ENCODE measurements at regions not wholly inside any gene's neighbourhood (a gene's known extent, or its start where the extent isn't known, plus 50 kb on each side); places are given as distances from the start of the nearest gene placed in this dataset.

DNA sequence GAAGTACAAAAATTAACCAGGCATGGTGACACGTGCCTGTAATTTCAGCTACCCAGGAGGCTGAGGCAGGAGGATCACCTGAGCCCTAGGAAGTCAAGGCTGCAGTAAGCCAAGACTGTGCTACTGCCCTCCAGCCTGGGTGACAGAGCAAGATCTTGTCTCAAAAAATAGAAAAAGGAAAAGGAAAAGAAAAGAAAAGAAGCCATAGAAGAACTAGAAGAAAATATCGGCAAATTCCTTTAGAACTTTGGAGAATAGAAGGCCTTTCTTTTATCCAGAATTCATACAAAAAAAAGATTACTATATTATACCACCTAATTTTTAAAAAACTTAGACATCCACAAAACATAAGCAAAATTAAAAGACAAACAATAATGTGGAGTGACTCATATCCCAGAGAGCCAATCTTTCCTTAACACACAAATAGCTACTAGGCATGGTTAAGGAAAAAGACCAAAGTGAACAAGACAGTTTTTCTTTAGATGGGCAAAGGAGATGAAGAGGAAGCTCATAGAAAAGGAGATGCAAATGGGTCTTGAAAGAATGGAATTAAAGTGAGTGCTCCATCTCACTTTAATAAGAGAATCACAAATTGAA lies 251.1 kb upstream of the IRF2BP2 start:
- Histone ChIP-seq H3K23me2 (ENCODE audit: insufficient read length, low read depth, low read length, poor library complexity, severe bottlenecking) (no peaks in the 10 kb centered on the region), H2BK12ac (ENCODE audit: insufficient read length, low read depth, low read length) (no peak overlapping the region), H3K4me2 (ENCODE audit: insufficient read depth, insufficient read length, low read length) (no peak overlapping the region), H3K79me1 (ENCODE audit: insufficient read depth, low read depth, low read length, poor library complexity, severe bottlenecking) (no peaks in the 10 kb centered on the region), H3K4me1 (ENCODE audit: insufficient read depth, low read length) (no peaks in the 10 kb centered on the region), H3K4ac (ENCODE audit: low read depth, low read length) (no peak overlapping the region), H2BK5ac (ENCODE audit: insufficient read length, low read length) (no peak overlapping the region), H3K18ac (ENCODE audit: insufficient read length, low read depth, low read length) (no peak overlapping the region), H4K20me1 (ENCODE audit: control insufficient read depth, insufficient read depth, insufficient read length) (no peaks in the 10 kb centered on the region), H2AK5ac (ENCODE audit: insufficient read length, low read length) (no peak overlapping the region), H3K9ac (ENCODE audit: extremely low read depth, insufficient read length, low read length) (no peak overlapping the region), H3T11ph (ENCODE audit: low read length) (no peak overlapping the region), H3K23ac (ENCODE audit: insufficient read length, low read depth, low read length) (no peak overlapping the region), H4K8ac (replicated peaks; ENCODE audit: insufficient read length, low read depth, low read length) (no peak overlapping the region), H3K9me3 (ENCODE audit: control insufficient read depth, low read depth, low read length) (no peaks in the 10 kb centered on the region), H3K27me3 (ENCODE audit: insufficient read depth, low read length) (no peaks in the 10 kb centered on the region), H3K14ac (ENCODE audit: insufficient read depth, low read length) (no peak overlapping the region), H3K56ac (ENCODE audit: insufficient read length, low read depth, low read length) (no peak overlapping the region), H2BK20ac (ENCODE audit: low read depth, low read length, poor library complexity, severe bottlenecking) (no peak overlapping the region), H3K79me2 (ENCODE audit: insufficient read depth, low read length) (no peaks in the 10 kb centered on the region), H2BK15ac (ENCODE audit: low read depth, low read length) (no peak overlapping the region), H2AFZ (ENCODE audit: low read length) (no peak overlapping the region), H4K91ac (ENCODE audit: insufficient read length, low read depth, low read length) (no peak overlapping the region), H2BK120ac (ENCODE audit: low read depth, low read length, poor library complexity, severe bottlenecking) (no peak overlapping the region), H3K27ac (ENCODE audit: insufficient read length, low read depth, low read length) (no peak overlapping the region), H4K5ac (ENCODE audit: insufficient read length, low read depth, low read length) (no peak overlapping the region)
- DNase-seq = no peak
- Mint-ChIP-seq H3K9me3 (peaks cover 2 to 3% of the 10 kb centered on the region in 2 experiments; a peak in 3 of 5 replicates), H3K36me3 (ENCODE audit: insufficient read depth in 1 of 3, low read depth in 3 of 3) (peaks cover 0 to 4% (median 2%) of the 10 kb centered on the region in 3 experiments; a peak in 4 of 7 replicates), H3K4me3 (no peak overlapping the region), H3K27ac (no peak overlapping the region; a peak in 1 of 7 replicates), H3K27me3 (ENCODE audit: low read depth) (peaks cover 7% of the 10 kb centered on the region; the same call in 1 of the 2 replicates), H3K4me1 (0 out of 4 replicates have a peak, but pooled peaks cover 2 to 5% of the 10 kb centered on the region in 2 experiments)
- TF ChIP-seq, protein P1, sequence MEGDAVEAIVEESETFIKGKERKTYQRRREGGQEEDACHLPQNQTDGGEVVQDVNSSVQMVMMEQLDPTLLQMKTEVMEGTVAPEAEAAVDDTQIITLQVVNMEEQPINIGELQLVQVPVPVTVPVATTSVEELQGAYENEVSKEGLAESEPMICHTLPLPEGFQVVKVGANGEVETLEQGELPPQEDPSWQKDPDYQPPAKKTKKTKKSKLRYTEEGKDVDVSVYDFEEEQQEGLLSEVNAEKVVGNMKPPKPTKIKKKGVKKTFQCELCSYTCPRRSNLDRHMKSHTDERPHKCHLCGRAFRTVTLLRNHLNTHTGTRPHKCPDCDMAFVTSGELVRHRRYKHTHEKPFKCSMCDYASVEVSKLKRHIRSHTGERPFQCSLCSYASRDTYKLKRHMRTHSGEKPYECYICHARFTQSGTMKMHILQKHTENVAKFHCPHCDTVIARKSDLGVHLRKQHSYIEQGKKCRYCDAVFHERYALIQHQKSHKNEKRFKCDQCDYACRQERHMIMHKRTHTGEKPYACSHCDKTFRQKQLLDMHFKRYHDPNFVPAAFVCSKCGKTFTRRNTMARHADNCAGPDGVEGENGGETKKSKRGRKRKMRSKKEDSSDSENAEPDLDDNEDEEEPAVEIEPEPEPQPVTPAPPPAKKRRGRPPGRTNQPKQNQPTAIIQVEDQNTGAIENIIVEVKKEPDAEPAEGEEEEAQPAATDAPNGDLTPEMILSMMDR (conservative IDR thresholded peaks at IDR 0.05) = no peak
- WGBS (ENCODE audit: extremely low coverage, insufficient read length, low lambda C conversion rate) = no CpG with 5 or more reads among the region's 2 CpGs

Measured in H9 (cell line).